Fibroblast of lung (primary cell): ENCODE measurements at regions not wholly inside any gene's neighbourhood (a gene's known extent, or its start where the extent isn't known, plus 50 kb on each side); places are given as distances from the start of the nearest gene placed in this dataset.

Experiments used
- EZH2 ChIP-seq: IDR thresholded peaks from 2 replicates; pipeline ENCODE4 v1.5.1; 2012; ENCODE audit warnings: low read length, control low read depth, mild to moderate bottlenecking; ENCODE audit errors: missing control alignments
- TF ChIP-seq, protein P1 (sequence below), 2 donors: IDR thresholded peaks in 1 of 2; conservative IDR thresholded peaks in 1 of 2; 1 replicate in 1 of 2; 2 replicates in 1 of 2; pipeline ENCODE4 v1.5.1; 2011 to 2012; ENCODE audit warnings: low read length in 2 of 2, control low read depth in 1 of 2, inconsistent platforms in 1 of 2, low read depth in 1 of 2, mild to moderate bottlenecking in 1 of 2

DNA sequence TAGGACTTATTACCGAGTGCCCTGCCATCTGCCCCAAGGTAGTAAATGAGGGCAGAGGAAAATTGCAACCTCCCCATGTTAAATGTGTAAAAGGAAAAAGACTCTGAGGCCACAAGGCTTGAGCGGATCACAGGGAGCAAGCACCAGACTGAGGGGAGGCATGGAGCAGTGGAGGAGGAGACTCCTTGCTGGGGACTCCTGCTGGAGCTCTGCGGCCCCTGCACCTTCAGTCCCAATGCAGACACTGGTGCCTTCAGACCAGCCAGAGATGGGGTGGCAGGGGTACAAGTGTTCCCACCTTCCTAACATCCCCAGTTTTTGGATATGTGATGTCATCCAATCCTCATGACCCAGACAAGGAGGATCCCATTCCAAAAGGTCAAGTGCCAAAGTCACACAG is 128.4 kb upstream of the NGF start:
- TF ChIP-seq, protein P1, sequence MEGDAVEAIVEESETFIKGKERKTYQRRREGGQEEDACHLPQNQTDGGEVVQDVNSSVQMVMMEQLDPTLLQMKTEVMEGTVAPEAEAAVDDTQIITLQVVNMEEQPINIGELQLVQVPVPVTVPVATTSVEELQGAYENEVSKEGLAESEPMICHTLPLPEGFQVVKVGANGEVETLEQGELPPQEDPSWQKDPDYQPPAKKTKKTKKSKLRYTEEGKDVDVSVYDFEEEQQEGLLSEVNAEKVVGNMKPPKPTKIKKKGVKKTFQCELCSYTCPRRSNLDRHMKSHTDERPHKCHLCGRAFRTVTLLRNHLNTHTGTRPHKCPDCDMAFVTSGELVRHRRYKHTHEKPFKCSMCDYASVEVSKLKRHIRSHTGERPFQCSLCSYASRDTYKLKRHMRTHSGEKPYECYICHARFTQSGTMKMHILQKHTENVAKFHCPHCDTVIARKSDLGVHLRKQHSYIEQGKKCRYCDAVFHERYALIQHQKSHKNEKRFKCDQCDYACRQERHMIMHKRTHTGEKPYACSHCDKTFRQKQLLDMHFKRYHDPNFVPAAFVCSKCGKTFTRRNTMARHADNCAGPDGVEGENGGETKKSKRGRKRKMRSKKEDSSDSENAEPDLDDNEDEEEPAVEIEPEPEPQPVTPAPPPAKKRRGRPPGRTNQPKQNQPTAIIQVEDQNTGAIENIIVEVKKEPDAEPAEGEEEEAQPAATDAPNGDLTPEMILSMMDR (conservative IDR thresholded peaks at IDR 0.05 in 1 of 2, IDR thresholded peaks at IDR 0.05 in 1 of 2; ENCODE audit: low read depth in 1 of 2, low read length in 2 of 2) = no peak
- no peak for TF ChIP-seq EZH2
